HCT116 (cell line): ENCODE measurements at regions not wholly inside any gene's neighbourhood (a gene's known extent, or its start where the extent isn't known, plus 50 kb on each side); places are given as distances from the start of the nearest gene placed in this dataset.

Source experiments
- ATAC-seq: fragments of 200-7000 bp; cut with Tn5 transposase; 2 replicates; pipeline ENCODE4 v1.9.1; 2020; ENCODE audit warnings: mild to moderate bottlenecking, moderate library complexity
- BruUV-seq: library from RNA; stranded (reverse); fragments of 400-500 nt; replicated peaks from 2 replicates; lab custom pipeline; 2021; lab: Mats Ljungman, UMichigan
- CTCF ChIA-PET: fragments of 300-600 bp; sonication (Branson Sonifier 250); formaldehyde crosslinking; loops from one replicate; lab custom pipeline; 2021; ENCODE audit warnings: antibody characterized with exemption; lab: Charles Lee
- POLR2A ChIA-PET: fragments of 300-600, 350-600 bp; sonication (Branson Sonifier 250); formaldehyde crosslinking; loops from one replicate; lab custom pipeline; 2021; ENCODE audit warnings: antibody characterized with exemption; lab: Charles Lee
- RAD21 ChIA-PET, 2 experiments: fragments of 300-600 bp; sonication (Branson Sonifier 250); formaldehyde crosslinking; loops; one replicate each; lab custom pipeline; 2023; ENCODE audit warnings: low total read pairs in 2 of 2; ENCODE audit not compliant: uncharacterized antibody in 2 of 2, unreplicated experiment in 2 of 2, low non-redundant PET in 1 of 2; lab: Charles Lee
- DNase-seq: peaks from one replicate; pipeline ENCODE4 v3.0.0-alpha.2; 2010; ENCODE audit warnings: low read depth, low spot score
- H2AFZ ChIP-seq: fragments of 200-600 bp; shearing (Covaris generic), sonication (generic); 2 replicates; pipeline ENCODE4 v1.6.1; 2017; ENCODE audit warnings: low read depth, mixed run types, mixed read lengths, antibody characterized with exemption, low read length; ENCODE audit not compliant: poor library complexity, severe bottlenecking
- H3K27ac ChIP-seq: 2 replicates; pipeline ENCODE4 v1.5.1; 2012; ENCODE audit warnings: low read depth, low read length
- H3K27me3 ChIP-seq: fragments of 200-600 bp; sonication (generic); 2 replicates; pipeline ENCODE4 v1.6.1; 2016; ENCODE audit warnings: mixed run types, low read length, mixed read lengths; ENCODE audit not compliant: insufficient read depth
- H3K36me3 ChIP-seq, 2 experiments: fragments of 200-500 bp in 1 of 2; fragments of 200-600 bp in 1 of 2; sonication (Bioruptor generic) in 1 of 2; sonication (generic) in 1 of 2; 2 replicates each; pipeline versions ENCODE4 v1.5.1 to v1.6.1; 2014 to 2016; ENCODE audit warnings: low read length in 2 of 2, inconsistent platforms in 1 of 2, mixed read lengths in 1 of 2, mixed run types in 1 of 2; ENCODE audit not compliant: insufficient read depth in 2 of 2, control insufficient read depth in 1 of 2
- H3K4me1 ChIP-seq, 2 experiments: fragments of 200-600 bp in 1 of 2; sonication (generic) in 1 of 2; 2 replicates each; pipeline versions ENCODE4 v1.5.1 to v1.6.1; 2012 to 2017; ENCODE audit warnings: low read length in 2 of 2, inconsistent platforms in 1 of 2, mild to moderate bottlenecking in 1 of 2, mixed read lengths in 1 of 2, mixed run types in 1 of 2, moderate library complexity in 1 of 2; ENCODE audit not compliant: insufficient read depth in 2 of 2, control insufficient read depth in 1 of 2
- H3K4me2 ChIP-seq: fragments of 200-600 bp; sonication (generic); 2 replicates; pipeline ENCODE4 v1.6.1; 2017; ENCODE audit warnings: mixed run types, low read length, mixed read lengths
- H3K4me3 ChIP-seq, 2 experiments: fragments of 200-600 bp in 1 of 2; sonication (generic) in 1 of 2; replicated peaks in 1 of 2; 2 replicates each; pipeline ENCODE4 v1.5.1; 2011 to 2016; ENCODE audit warnings: low read length in 2 of 2, control low read depth in 1 of 2, low read depth in 1 of 2, mild to moderate bottlenecking in 1 of 2, mixed read lengths in 1 of 2, mixed run types in 1 of 2
- H3K79me2 ChIP-seq: fragments of 200-600 bp; sonication (generic); 2 replicates; pipeline ENCODE4 v1.6.1; 2017; ENCODE audit warnings: mild to moderate bottlenecking, mixed run types, low read length, moderate library complexity, mixed read lengths; ENCODE audit not compliant: insufficient read depth
- H3K9ac ChIP-seq: fragments of 200-600 bp; sonication (generic); 2 replicates; pipeline ENCODE4 v1.6.1; 2016; ENCODE audit warnings: low read length, mixed read lengths
- H3K9me2 ChIP-seq: fragments of 200-600 bp; sonication (generic), shearing (Covaris generic); 2 replicates; pipeline ENCODE4 v1.6.1; 2017; ENCODE audit warnings: mixed run types, mild to moderate bottlenecking, moderate library complexity; ENCODE audit not compliant: insufficient read depth
- H3K9me3 ChIP-seq, 2 experiments: fragments of 200-500 bp in 1 of 2; fragments of 200-600 bp in 1 of 2; sonication (Bioruptor generic) in 1 of 2; sonication (generic) in 1 of 2; 2 replicates each; pipeline ENCODE4 v1.6.1; 2014 to 2017; ENCODE audit warnings: low read length in 2 of 2, mixed read lengths in 2 of 2, inconsistent platforms in 1 of 2, low read depth in 1 of 2, mild to moderate bottlenecking in 1 of 2, mixed run types in 1 of 2, moderate library complexity in 1 of 2; ENCODE audit not compliant: control insufficient read depth in 1 of 2, insufficient read depth in 1 of 2
- H4K20me1 ChIP-seq: fragments of 200-600 bp; sonication (generic), shearing (Covaris generic); 2 replicates; pipeline ENCODE4 v1.6.1; 2017; ENCODE audit warnings: mixed run types, mild to moderate bottlenecking, moderate library complexity; ENCODE audit not compliant: insufficient read depth
- ATF3 ChIP-seq: IDR thresholded peaks from 2 replicates; pipeline ENCODE4 v1.6.1; 2012
- CEBPB ChIP-seq: IDR thresholded peaks from 2 replicates; pipeline ENCODE4 v1.6.1; 2012; ENCODE audit warnings: low read depth
- EGR1 ChIP-seq: IDR thresholded peaks from 2 replicates; pipeline ENCODE4 v1.6.1; 2012; ENCODE audit warnings: low read depth
- ELF1 ChIP-seq: IDR thresholded peaks from 2 replicates; pipeline ENCODE4 v1.6.1; 2012; ENCODE audit warnings: low read depth, borderline replicate concordance
- EZH2 ChIP-seq: fragments of 200-600 bp; sonication (generic); IDR thresholded peaks from 2 replicates; pipeline ENCODE4 v1.6.1; 2017; ENCODE audit warnings: antibody characterized with exemption, mixed run types
- EZH2phosphoT487 ChIP-seq: fragments of 200-600 bp; IDR thresholded peaks from 2 replicates; pipeline ENCODE4 v1.6.1; 2018; ENCODE audit warnings: antibody characterized with exemption, borderline replicate concordance
- JUND ChIP-seq: IDR thresholded peaks from 2 replicates; pipeline ENCODE4 v1.6.1; 2012
- MAX ChIP-seq: IDR thresholded peaks from 2 replicates; pipeline ENCODE4 v1.6.1; 2012
- POLR2A ChIP-seq: IDR thresholded peaks from 2 replicates; pipeline ENCODE4 v1.7.0; 2011; ENCODE audit warnings: borderline replicate concordance; ENCODE audit not compliant: insufficient read depth, insufficient read length; ENCODE audit errors: extremely low read depth
- POLR2AphosphoS5 ChIP-seq: IDR thresholded peaks from 2 replicates; pipeline ENCODE4 v1.6.1; 2011; ENCODE audit warnings: mild to moderate bottlenecking, low read depth, low read length, moderate library complexity
- RAD21 ChIP-seq: IDR thresholded peaks from 2 replicates; pipeline ENCODE4 v1.6.1; 2012; ENCODE audit warnings: low read depth, mild to moderate bottlenecking
- SIN3A ChIP-seq: IDR thresholded peaks from 2 replicates; pipeline ENCODE4 v1.6.1; 2012; ENCODE audit warnings: low read depth
- SP1 ChIP-seq: IDR thresholded peaks from 2 replicates; pipeline ENCODE4 v1.6.1; 2012; ENCODE audit warnings: low read depth
- TCF7L2 ChIP-seq: IDR thresholded peaks from 2 replicates; pipeline ENCODE4 v1.7.0; 2011; ENCODE audit warnings: borderline replicate concordance, inconsistent platforms; ENCODE audit not compliant: insufficient read depth, insufficient read length; ENCODE audit errors: extremely low read depth
- YY1 ChIP-seq: IDR thresholded peaks from 2 replicates; pipeline ENCODE4 v1.6.1; 2011; ENCODE audit warnings: low read length, low read depth, moderate library complexity, mild to moderate bottlenecking; ENCODE audit not compliant: insufficient replicate concordance; ENCODE audit errors: extremely low read depth
- ZNF274 ChIP-seq: fragments of 200-500 bp; sonication (Bioruptor generic); IDR thresholded peaks from 2 replicates; pipeline ENCODE4 v1.6.1; 2014; ENCODE audit warnings: mild to moderate bottlenecking, low read depth, low read length, inconsistent platforms
- intact Hi-C: fragments of 100-400 bp; cut with micrococcal nuclease; formaldehyde crosslinking; loops from 2 replicates; pipeline ENCODE4 v1.10.0; 2022
- TF ChIP-seq, protein P1 (sequence below): IDR thresholded peaks from 2 replicates; pipeline ENCODE4 v1.6.1; 2012; ENCODE audit warnings: low read depth

DNA sequence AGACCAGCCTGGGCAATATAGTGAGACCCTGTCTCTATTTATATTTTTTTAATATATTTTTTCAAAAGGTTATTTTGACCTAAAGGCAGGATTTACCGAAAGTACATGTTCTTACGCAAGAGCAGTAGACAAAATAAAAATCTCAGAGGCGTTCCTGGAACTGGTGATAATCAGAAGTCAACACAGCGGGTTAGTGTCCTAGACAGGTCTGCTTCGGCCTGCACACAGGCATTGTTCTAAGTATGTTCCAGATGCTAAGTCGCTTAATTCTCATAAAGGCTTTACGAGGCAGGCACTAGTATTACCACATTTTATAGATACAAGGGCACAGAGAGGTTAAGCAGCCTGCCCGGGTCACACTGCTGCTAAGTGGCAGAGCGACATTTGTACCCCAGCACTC, 56.9 kb upstream of the SLC25A33 start:
- RAD21 ChIA-PET = no interaction called here
- no peak overlapping the region for H3K27ac ChIP-seq
- no peaks in the 10 kb centered on the region for H3K9me3 ChIP-seq
- no peak overlapping the region for H2AFZ ChIP-seq
- intact Hi-C loops = no loop called here
- no peak for ATAC-seq
- H3K36me3 ChIP-seq = no peaks in the 10 kb centered on the region
- no peak for DNase-seq
- no peaks in the 10 kb centered on the region for H3K9me2 ChIP-seq
- no peak overlapping the region for H3K4me3 ChIP-seq
- H3K4me2 ChIP-seq = no peak overlapping the region
- POLR2A ChIA-PET = interaction anchor here (0.6 kb wide), 1 partner anchor 193 kb away, joined by 3 read pairs; no protein-coding TSS in a partner anchor
- no peaks in the 10 kb centered on the region for H3K79me2 ChIP-seq
- CTCF ChIA-PET = no interaction called here
- no peaks in the 10 kb centered on the region; a peak in 1 of 4 replicates for H3K4me1 ChIP-seq
- no TSS peak for BruUV-seq
- TF ChIP-seq POLR2A = no peak
- TF ChIP-seq CEBPB = no peak
- TF ChIP-seq SIN3A = no peak
- no peak for TF ChIP-seq SP1
- no peaks in the 10 kb centered on the region for H4K20me1 ChIP-seq
- no peak overlapping the region for H3K9ac ChIP-seq
- no peaks in the 10 kb centered on the region for H3K27me3 ChIP-seq

GRCh38 chr1:9482816-9483572, 56.3 kb upstream of the SLC25A33 start:
- H3K27me3 ChIP-seq = no peaks in the 10 kb centered on the region
- ChIA-PET CTCF (interaction anchor here (0.8 kb wide), 1 partner anchor 8 kb away, joined by 3 read pairs; no protein-coding TSS in a partner anchor), RAD21 (no interaction called here), POLR2A (no interaction called here)
- DNase-seq (no peak), ATAC-seq (no peak)
- H3K36me3 ChIP-seq = no peaks in the 10 kb centered on the region
- no peak overlapping the region for H3K4me3 ChIP-seq
- H3K9me2 ChIP-seq = no peaks in the 10 kb centered on the region
- BruUV-seq = no TSS peak
- H3K9ac ChIP-seq = no peak overlapping the region
- no peaks in the 10 kb centered on the region for H3K9me3 ChIP-seq
- no peaks in the 10 kb centered on the region for H3K79me2 ChIP-seq
- no peaks in the 10 kb centered on the region for H3K4me1 ChIP-seq
- intact Hi-C loops = no loop called here
- H2AFZ ChIP-seq = no peak overlapping the region
- no peak overlapping the region for H3K27ac ChIP-seq
- H4K20me1 ChIP-seq = no peaks in the 10 kb centered on the region
- no peak overlapping the region for H3K4me2 ChIP-seq
- TF ChIP-seq ATF3 (no peak), EGR1 (no peak), CEBPB (no peak), JUND (no peak), RAD21 (no peak), YY1 (no peak), ZNF274 (no peak), EZH2 (no peak), MAX (no peak), EZH2phosphoT487 (no peak), ELF1 (no peak), SP1 (no peak), TCF7L2 (no peak), SIN3A (no peak), POLR2A (no peak), POLR2AphosphoS5 (no peak)
- TF ChIP-seq, protein P1, sequence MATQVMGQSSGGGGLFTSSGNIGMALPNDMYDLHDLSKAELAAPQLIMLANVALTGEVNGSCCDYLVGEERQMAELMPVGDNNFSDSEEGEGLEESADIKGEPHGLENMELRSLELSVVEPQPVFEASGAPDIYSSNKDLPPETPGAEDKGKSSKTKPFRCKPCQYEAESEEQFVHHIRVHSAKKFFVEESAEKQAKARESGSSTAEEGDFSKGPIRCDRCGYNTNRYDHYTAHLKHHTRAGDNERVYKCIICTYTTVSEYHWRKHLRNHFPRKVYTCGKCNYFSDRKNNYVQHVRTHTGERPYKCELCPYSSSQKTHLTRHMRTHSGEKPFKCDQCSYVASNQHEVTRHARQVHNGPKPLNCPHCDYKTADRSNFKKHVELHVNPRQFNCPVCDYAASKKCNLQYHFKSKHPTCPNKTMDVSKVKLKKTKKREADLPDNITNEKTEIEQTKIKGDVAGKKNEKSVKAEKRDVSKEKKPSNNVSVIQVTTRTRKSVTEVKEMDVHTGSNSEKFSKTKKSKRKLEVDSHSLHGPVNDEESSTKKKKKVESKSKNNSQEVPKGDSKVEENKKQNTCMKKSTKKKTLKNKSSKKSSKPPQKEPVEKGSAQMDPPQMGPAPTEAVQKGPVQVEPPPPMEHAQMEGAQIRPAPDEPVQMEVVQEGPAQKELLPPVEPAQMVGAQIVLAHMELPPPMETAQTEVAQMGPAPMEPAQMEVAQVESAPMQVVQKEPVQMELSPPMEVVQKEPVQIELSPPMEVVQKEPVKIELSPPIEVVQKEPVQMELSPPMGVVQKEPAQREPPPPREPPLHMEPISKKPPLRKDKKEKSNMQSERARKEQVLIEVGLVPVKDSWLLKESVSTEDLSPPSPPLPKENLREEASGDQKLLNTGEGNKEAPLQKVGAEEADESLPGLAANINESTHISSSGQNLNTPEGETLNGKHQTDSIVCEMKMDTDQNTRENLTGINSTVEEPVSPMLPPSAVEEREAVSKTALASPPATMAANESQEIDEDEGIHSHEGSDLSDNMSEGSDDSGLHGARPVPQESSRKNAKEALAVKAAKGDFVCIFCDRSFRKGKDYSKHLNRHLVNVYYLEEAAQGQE = no peak
